Mesendoderm (in vitro differentiated cells): ENCODE measurements at regions not wholly inside any gene's neighbourhood (a gene's known extent, or its start where the extent isn't known, plus 50 kb on each side); places are given as distances from the start of the nearest gene placed in this dataset.

Source experiments
- DNase-seq: peaks from one replicate; pipeline ENCODE4 v3.0.0; 2013
- H2AK5ac ChIP-seq: 2 replicates; pipeline ENCODE4 v1.6.1; 2013; ENCODE audit warnings: low read length, inconsistent platforms
- H2BK120ac ChIP-seq: 2 replicates; pipeline ENCODE4 v1.6.1; 2013; ENCODE audit warnings: low read depth, mild to moderate bottlenecking, low read length, moderate library complexity, mixed read lengths
- H2BK15ac ChIP-seq: replicated peaks from 2 replicates; pipeline ENCODE4 v1.6.1; 2013; ENCODE audit warnings: low read depth, mild to moderate bottlenecking, moderate library complexity
- H2BK5ac ChIP-seq: 2 replicates; pipeline ENCODE4 v1.6.1; 2013; ENCODE audit warnings: low read length, inconsistent platforms
- H3K18ac ChIP-seq: 2 replicates; pipeline ENCODE4 v1.6.1; 2013; ENCODE audit warnings: mild to moderate bottlenecking, low read length, mixed read lengths
- H3K23ac ChIP-seq: one replicate; pipeline ENCODE4 v1.6.1; 2013; ENCODE audit warnings: low read length
- H3K27ac ChIP-seq: 2 replicates; pipeline ENCODE4 v1.5.1; 2013; ENCODE audit warnings: low read depth, mild to moderate bottlenecking, inconsistent platforms, low read length, moderate library complexity
- H3K27me3 ChIP-seq: 2 replicates; pipeline ENCODE4 v1.6.1; 2013; ENCODE audit warnings: low read length, control low read depth, mild to moderate bottlenecking, inconsistent platforms; ENCODE audit not compliant: insufficient read depth, poor library complexity
- H3K36me3 ChIP-seq: 2 replicates; pipeline ENCODE4 v1.6.1; 2013; ENCODE audit warnings: low read length, inconsistent platforms; ENCODE audit not compliant: control insufficient read depth, insufficient read depth
- H3K4ac ChIP-seq: one replicate; pipeline ENCODE4 v1.6.1; 2013; ENCODE audit warnings: low read depth, mild to moderate bottlenecking, low read length, moderate library complexity
- H3K4me1 ChIP-seq: 2 replicates; pipeline ENCODE4 v1.6.1; 2013; ENCODE audit warnings: low read depth, low read length, inconsistent platforms; ENCODE audit not compliant: control insufficient read depth
- H3K4me2 ChIP-seq: 2 replicates; pipeline ENCODE4 v1.6.1; 2013; ENCODE audit warnings: low read length
- H3K4me3 ChIP-seq: 2 replicates; pipeline ENCODE4 v1.5.1; 2013; ENCODE audit warnings: mild to moderate bottlenecking, low read length
- H3K56ac ChIP-seq: one replicate; pipeline ENCODE4 v1.6.1; 2013; ENCODE audit warnings: low read length
- H3K79me1 ChIP-seq: 2 replicates; pipeline ENCODE4 v1.6.1; 2013; ENCODE audit warnings: low read length, inconsistent platforms
- H3K79me2 ChIP-seq: 2 replicates; pipeline ENCODE4 v1.6.1; 2013; ENCODE audit warnings: mild to moderate bottlenecking, low read length; ENCODE audit not compliant: control insufficient read depth, insufficient read depth
- H3K9ac ChIP-seq: 2 replicates; pipeline ENCODE4 v1.6.1; 2013; ENCODE audit warnings: low read length, inconsistent platforms
- H4K5ac ChIP-seq: one replicate; pipeline ENCODE4 v1.6.1; 2013; ENCODE audit warnings: low read length
- H4K8ac ChIP-seq: one replicate; pipeline ENCODE4 v1.6.1; 2013; ENCODE audit warnings: low read depth, mild to moderate bottlenecking, control low read depth, low read length, moderate library complexity
- WGBS: extraction: QIAGEN DNeasy Blood & Tissue Kit; methylation state at CpG from one replicate; pipeline ENCODE4 v1.1.7; 2013; ENCODE audit warnings: low lambda C conversion rate, missing lambda C conversion rate; ENCODE audit not compliant: insufficient coverage; ENCODE audit errors: extremely low coverage; 5-methylcytosine and 5-hydroxymethylcytosine counted together

GRCh38 chr6:121686611-121687023 lies 251.2 kb downstream of the GJA1 start:
- H4K8ac ChIP-seq, result no peak overlapping the region
- H2AK5ac ChIP-seq, result no peak overlapping the region
- no peaks in the 10 kb centered on the region for H3K27me3 ChIP-seq
- no peak overlapping the region for H3K9ac ChIP-seq
- no peaks in the 10 kb centered on the region for H3K79me1 ChIP-seq
- H3K36me3 ChIP-seq, result no peaks in the 10 kb centered on the region
- no peak for DNase-seq
- H4K5ac ChIP-seq, result no peak overlapping the region
- no peak overlapping the region for H3K27ac ChIP-seq
- H2BK120ac ChIP-seq, result no peak overlapping the region
- no peak overlapping the region for H2BK5ac ChIP-seq
- H3K79me2 ChIP-seq, result no peaks in the 10 kb centered on the region
- no peak overlapping the region for H3K4me3 ChIP-seq
- no peaks in the 10 kb centered on the region for H3K4me1 ChIP-seq
- no peak overlapping the region for H3K4ac ChIP-seq
- no peak overlapping the region for H3K4me2 ChIP-seq
- H3K18ac ChIP-seq, result no peak overlapping the region
- H2BK15ac ChIP-seq, result no peak overlapping the region
- no CpG with 5 or more reads among the region's 29 CpGs for WGBS
- no peak overlapping the region for H3K23ac ChIP-seq
- no peak overlapping the region for H3K56ac ChIP-seq

- Histone ChIP-seq H2BK120ac (no peak overlapping the region), H3K9ac (no peak overlapping the region), H3K23ac (no peak overlapping the region), H3K4ac (no peak overlapping the region), H3K4me3 (no peak overlapping the region), H3K36me3 (no peaks in the 10 kb centered on the region), H3K4me1 (no peaks in the 10 kb centered on the region), H3K79me1 (no peaks in the 10 kb centered on the region), H3K4me2 (no peak overlapping the region), H3K56ac (no peak overlapping the region), H2BK15ac (no peak overlapping the region), H4K5ac (no peak overlapping the region), H3K27ac (no peak overlapping the region), H3K27me3 (no peaks in the 10 kb centered on the region), H3K18ac (no peak overlapping the region), H3K79me2 (no peaks in the 10 kb centered on the region), H4K8ac (no peak overlapping the region), H2AK5ac (no peak overlapping the region), H2BK5ac (no peak overlapping the region)
- DNase-seq, result no peak
- WGBS, result no CpG with 5 or more reads among the region's 2 CpGs
These were observed 253.5 kb downstream of the GJA1 start for GRCh38 chr6:121688974-121689373.

GRCh38 chr6:121691126-121691551 lies 255.7 kb downstream of the GJA1 start:
- H3K18ac ChIP-seq, result no peak overlapping the region
- no peak for DNase-seq
- no peaks in the 10 kb centered on the region for H3K79me1 ChIP-seq
- no peaks in the 10 kb centered on the region for H3K36me3 ChIP-seq
- no CpG with 5 or more reads among the region's 1 CpG for WGBS
- no peak overlapping the region for H3K27ac ChIP-seq
- H3K9ac ChIP-seq, result no peak overlapping the region
- no peak overlapping the region for H4K5ac ChIP-seq
- H2BK120ac ChIP-seq, result no peak overlapping the region
- H3K4ac ChIP-seq, result no peak overlapping the region
- no peak overlapping the region for H3K56ac ChIP-seq
- no peak overlapping the region for H3K4me3 ChIP-seq
- H3K23ac ChIP-seq, result no peak overlapping the region
- no peaks in the 10 kb centered on the region for H3K4me1 ChIP-seq
- no peak overlapping the region for H2BK5ac ChIP-seq
- H3K27me3 ChIP-seq, result no peaks in the 10 kb centered on the region
- no peaks in the 10 kb centered on the region for H3K79me2 ChIP-seq
- no peak overlapping the region for H2BK15ac ChIP-seq
- H4K8ac ChIP-seq, result no peak overlapping the region
- H2AK5ac ChIP-seq, result no peak overlapping the region
- H3K4me2 ChIP-seq, result no peak overlapping the region

DNA sequence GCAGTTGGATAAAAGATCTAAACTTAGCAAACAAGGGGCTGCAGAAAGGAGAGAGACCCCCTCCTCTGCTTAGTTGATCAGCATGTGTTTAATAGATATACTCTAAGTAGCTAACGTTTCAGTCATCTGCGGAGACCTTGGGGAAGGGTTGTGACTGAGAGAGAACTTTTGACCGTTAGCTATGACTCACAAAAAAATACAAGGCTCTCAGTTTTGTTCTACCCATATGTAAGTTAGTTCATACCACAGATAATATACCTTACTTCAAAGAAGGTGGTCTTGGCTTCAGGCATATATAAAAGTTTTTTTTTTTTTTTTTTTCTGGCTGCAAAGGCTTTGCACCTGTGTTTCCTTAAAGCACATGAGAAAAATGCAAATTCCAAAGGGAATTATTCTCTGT lies 258.9 kb downstream of the GJA1 start:
- no peak overlapping the region for H3K23ac ChIP-seq
- H3K4me3 ChIP-seq, result no peak overlapping the region
- no peak overlapping the region for H3K4me2 ChIP-seq
- no peak overlapping the region for H3K18ac ChIP-seq
- no peaks in the 10 kb centered on the region for H3K79me1 ChIP-seq
- H4K5ac ChIP-seq, result no peak overlapping the region
- no CpG with 5 or more reads among the region's 3 CpGs for WGBS
- H3K27ac ChIP-seq, result no peak overlapping the region
- no peaks in the 10 kb centered on the region for H3K79me2 ChIP-seq
- no peak overlapping the region for H2BK5ac ChIP-seq
- H2BK120ac ChIP-seq, result no peak overlapping the region
- no peak overlapping the region for H3K4ac ChIP-seq
- H2AK5ac ChIP-seq, result no peak overlapping the region
- H3K4me1 ChIP-seq, result no peaks in the 10 kb centered on the region
- H2BK15ac ChIP-seq, result no peak overlapping the region
- no peak overlapping the region for H3K56ac ChIP-seq
- no peaks in the 10 kb centered on the region for H3K36me3 ChIP-seq
- no peak overlapping the region for H4K8ac ChIP-seq
- no peak for DNase-seq
- H3K9ac ChIP-seq, result no peak overlapping the region
- no peaks in the 10 kb centered on the region for H3K27me3 ChIP-seq

- H4K8ac ChIP-seq, result no peak overlapping the region
These were observed 259.4 kb downstream of the GJA1 start for GRCh38 chr6:121694801-121695251.

DNA sequence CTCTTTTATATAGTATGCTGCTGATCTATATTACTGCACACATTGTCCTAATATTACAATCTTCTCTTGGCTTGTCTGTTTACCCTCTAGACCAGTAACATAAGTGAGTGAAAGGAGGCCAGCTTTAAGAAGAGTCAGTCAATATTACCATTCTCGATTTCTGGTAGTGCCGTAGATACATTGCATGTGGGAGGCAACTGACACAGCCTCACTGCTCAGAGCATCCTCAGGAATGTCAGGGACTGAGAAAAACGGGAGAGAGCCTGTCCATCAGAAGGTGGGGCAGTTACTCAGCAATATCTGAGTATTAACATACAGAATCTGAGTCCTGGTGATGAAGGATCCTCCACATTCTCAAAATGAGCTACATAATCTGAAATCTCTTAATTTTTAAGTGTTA lies 259.9 kb downstream of the GJA1 start:
- H3K4ac ChIP-seq, result no peak overlapping the region
- H3K79me2 ChIP-seq, result no peaks in the 10 kb centered on the region
- H4K5ac ChIP-seq, result no peak overlapping the region
- no peak for DNase-seq
- no peak overlapping the region for H3K56ac ChIP-seq
- no CpG with 5 or more reads among the region's 3 CpGs for WGBS
- no peak overlapping the region for H2BK15ac ChIP-seq
- no peak overlapping the region for H3K4me3 ChIP-seq
- no peaks in the 10 kb centered on the region for H3K4me1 ChIP-seq
- H3K27me3 ChIP-seq, result no peaks in the 10 kb centered on the region
- no peak overlapping the region for H3K18ac ChIP-seq
- H3K36me3 ChIP-seq, result no peaks in the 10 kb centered on the region
- no peak overlapping the region for H2AK5ac ChIP-seq
- no peak overlapping the region for H3K27ac ChIP-seq
- H2BK5ac ChIP-seq, result no peak overlapping the region
- H4K8ac ChIP-seq, result no peak overlapping the region
- H2BK120ac ChIP-seq, result no peak overlapping the region
- H3K9ac ChIP-seq, result no peak overlapping the region
- no peak overlapping the region for H3K4me2 ChIP-seq
- no peak overlapping the region for H3K23ac ChIP-seq
- H3K79me1 ChIP-seq, result no peaks in the 10 kb centered on the region

More at GRCh38 chr6:121694801-121695251, 259.4 kb downstream of the GJA1 start:
- H3K36me3 ChIP-seq, result no peaks in the 10 kb centered on the region
- H3K4me1 ChIP-seq, result no peaks in the 10 kb centered on the region
- H3K23ac ChIP-seq, result no peak overlapping the region
- no peak overlapping the region for H3K4me2 ChIP-seq
- no peak overlapping the region for H2BK15ac ChIP-seq
- H3K18ac ChIP-seq, result no peak overlapping the region
- no peaks in the 10 kb centered on the region for H3K27me3 ChIP-seq
- no peaks in the 10 kb centered on the region for H3K79me1 ChIP-seq
- H3K9ac ChIP-seq, result no peak overlapping the region
- WGBS, result no CpG with 5 or more reads among the region's 3 CpGs
- no peak overlapping the region for H3K27ac ChIP-seq
- H2AK5ac ChIP-seq, result no peak overlapping the region
- DNase-seq, result no peak
- no peak overlapping the region for H3K4ac ChIP-seq
- no peak overlapping the region for H2BK120ac ChIP-seq
- no peaks in the 10 kb centered on the region for H3K79me2 ChIP-seq
- H4K5ac ChIP-seq, result no peak overlapping the region
- H3K56ac ChIP-seq, result no peak overlapping the region
- H3K4me3 ChIP-seq, result no peak overlapping the region
- no peak overlapping the region for H2BK5ac ChIP-seq
